ENCODE measurements at regions not wholly inside any gene's neighbourhood (a gene's known extent, or its start where the extent isn't known, plus 50 kb on each side); places are given as distances from the start of the nearest gene placed in this dataset.

DNA sequence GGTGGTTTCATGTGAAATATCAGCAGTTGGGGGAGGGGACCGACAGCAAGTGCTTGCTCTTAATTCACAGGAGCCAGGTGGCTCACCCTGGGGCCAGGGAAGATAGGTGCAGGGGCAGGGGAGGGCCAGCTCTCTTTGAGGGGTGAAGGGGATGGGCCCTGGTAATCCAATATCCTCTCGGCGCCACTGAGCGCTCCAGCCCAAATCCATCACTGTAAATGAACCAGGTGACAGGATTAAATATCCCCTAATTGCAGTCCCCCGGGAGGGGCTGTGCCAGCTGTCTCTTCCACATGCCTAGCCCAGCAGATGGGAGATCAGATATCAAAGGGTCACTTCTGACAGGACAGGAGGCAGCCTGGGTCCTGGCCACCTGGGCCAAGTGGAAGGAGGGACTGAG, 531.8 kb upstream of the CADM1 start:
- TF ChIP-seq, protein P1, sequence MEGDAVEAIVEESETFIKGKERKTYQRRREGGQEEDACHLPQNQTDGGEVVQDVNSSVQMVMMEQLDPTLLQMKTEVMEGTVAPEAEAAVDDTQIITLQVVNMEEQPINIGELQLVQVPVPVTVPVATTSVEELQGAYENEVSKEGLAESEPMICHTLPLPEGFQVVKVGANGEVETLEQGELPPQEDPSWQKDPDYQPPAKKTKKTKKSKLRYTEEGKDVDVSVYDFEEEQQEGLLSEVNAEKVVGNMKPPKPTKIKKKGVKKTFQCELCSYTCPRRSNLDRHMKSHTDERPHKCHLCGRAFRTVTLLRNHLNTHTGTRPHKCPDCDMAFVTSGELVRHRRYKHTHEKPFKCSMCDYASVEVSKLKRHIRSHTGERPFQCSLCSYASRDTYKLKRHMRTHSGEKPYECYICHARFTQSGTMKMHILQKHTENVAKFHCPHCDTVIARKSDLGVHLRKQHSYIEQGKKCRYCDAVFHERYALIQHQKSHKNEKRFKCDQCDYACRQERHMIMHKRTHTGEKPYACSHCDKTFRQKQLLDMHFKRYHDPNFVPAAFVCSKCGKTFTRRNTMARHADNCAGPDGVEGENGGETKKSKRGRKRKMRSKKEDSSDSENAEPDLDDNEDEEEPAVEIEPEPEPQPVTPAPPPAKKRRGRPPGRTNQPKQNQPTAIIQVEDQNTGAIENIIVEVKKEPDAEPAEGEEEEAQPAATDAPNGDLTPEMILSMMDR (IDR thresholded peaks at IDR 0.05; ENCODE audit: poor library complexity, severe bottlenecking): no peak
- TF ChIP-seq TAF1 (IDR thresholded peaks at IDR 0.05; ENCODE audit: low read depth): no peak
- TF ChIP-seq POLR2AphosphoS5 (IDR thresholded peaks at IDR 0.05): no peak
- no peak for TF ChIP-seq EP300 (conservative IDR thresholded peaks at IDR 0.05; ENCODE audit: poor library complexity, severe bottlenecking)
- no peak for TF ChIP-seq SMC3 (conservative IDR thresholded peaks at IDR 0.05; ENCODE audit: poor library complexity)
- no peak for TF ChIP-seq RAD21 (conservative IDR thresholded peaks at IDR 0.05)
- no peak for TF ChIP-seq EZH2 (IDR thresholded peaks at IDR 0.05; ENCODE audit: borderline replicate concordance, insufficient read depth, low read length, poor library complexity, severe bottlenecking)
- no peak for TF ChIP-seq MXI1 (conservative IDR thresholded peaks at IDR 0.05; ENCODE audit: poor library complexity, severe bottlenecking)

Data from neural cell (in vitro differentiated cells).